B cell (primary cell): ENCODE measurements at regions not wholly inside any gene's neighbourhood (a gene's known extent, or its start where the extent isn't known, plus 50 kb on each side); places are given as distances from the start of the nearest gene placed in this dataset.

ENCODE experiments used
- ATAC-seq: fragments of 200-7000 bp; cut with Tn5 transposase; one replicate; pipeline ENCODE4 v1.10.0; 2021; ENCODE audit warnings: low read depth, mild to moderate bottlenecking, moderate number of reproducible peaks, moderate library complexity
- CTCF ChIA-PET: fragments of 350-600 bp; sonication (Branson Sonifier 250); formaldehyde crosslinking; loops from one replicate; lab custom pipeline; 2021; ENCODE audit warnings: antibody characterized with exemption, inconsistent platforms; lab: Charles Lee
- POLR2A ChIA-PET: fragments of 350-600 bp; sonication (Branson Sonifier 250); formaldehyde crosslinking; loops from one replicate; lab custom pipeline; 2021; ENCODE audit warnings: antibody characterized with exemption; lab: Charles Lee
- DNase-seq: peaks from one replicate; pipeline ENCODE4 v3.0.0; 2013
- H2AFZ ChIP-seq: 2 replicates; pipeline ENCODE4 v1.6.1; 2012; ENCODE audit warnings: mild to moderate bottlenecking, low read depth, low read length; ENCODE audit not compliant: insufficient read depth, poor library complexity, severe bottlenecking
- H3K27ac ChIP-seq, 2 donors: 1 replicate in 1 of 2; 2 replicates in 1 of 2; pipeline ENCODE4 v1.5.1; 2012 to 2013; ENCODE audit warnings: low read length in 2 of 2, mild to moderate bottlenecking in 2 of 2, moderate library complexity in 1 of 2
- H3K27me3 ChIP-seq, 4 experiments: fragments of 200-600 bp in 1 of 4; sonication (generic) in 1 of 4; replicated peaks in 1 of 4; 1 replicate in 2 of 4; 2 replicates in 2 of 4; pipeline versions ENCODE4 v1.6.1 to v1.7.0; 2013 to 2016; ENCODE audit warnings: low read length in 3 of 4, mild to moderate bottlenecking in 2 of 4, mixed read lengths in 1 of 4, moderate library complexity in 1 of 4; ENCODE audit not compliant: insufficient read depth in 4 of 4, control insufficient read depth in 3 of 4; ENCODE audit errors: control extremely low read depth in 1 of 4
- H3K36me3 ChIP-seq, 2 experiments: replicated peaks in 1 of 2; 1 replicate in 1 of 2; 2 replicates in 1 of 2; pipeline versions ENCODE4 v1.6.1 to v1.7.1; 2013; ENCODE audit warnings: low read length in 1 of 2; ENCODE audit not compliant: insufficient read depth in 2 of 2, control insufficient read depth in 1 of 2; ENCODE audit errors: control extremely low read depth in 1 of 2, extremely low read depth in 1 of 2
- H3K4me1 ChIP-seq, 2 donors: fragments of 200-600 bp in 1 of 2; sonication (generic) in 1 of 2; 1 replicate in 1 of 2; 2 replicates in 1 of 2; pipeline versions ENCODE4 v1.5.1 to v1.6.1; 2013 to 2017; ENCODE audit warnings: low read length in 2 of 2; ENCODE audit not compliant: control insufficient read depth in 2 of 2, insufficient read depth in 2 of 2
- H3K4me2 ChIP-seq: replicated peaks from 2 replicates; pipeline ENCODE3; 2012; ENCODE audit warnings: mild to moderate bottlenecking, low read depth, low read length; ENCODE audit not compliant: poor library complexity, severe bottlenecking
- H3K4me3 ChIP-seq, 5 experiments: fragments of 200-600 bp in 1 of 5; sonication (generic) in 1 of 5; 1 replicate in 3 of 5; 2 replicates in 2 of 5; pipeline versions ENCODE4 v1.5.1 to v1.7.0; 2011 to 2016; ENCODE audit warnings: low read length in 4 of 5, mild to moderate bottlenecking in 4 of 5, low read depth in 2 of 5, control low read depth in 1 of 5, moderate library complexity in 1 of 5; ENCODE audit not compliant: insufficient read depth in 1 of 5; ENCODE audit errors: control extremely low read depth in 1 of 5, extremely low read depth in 1 of 5
- H3K79me2 ChIP-seq: fragments of 200-600 bp; sonication (generic); one replicate; pipeline ENCODE4 v1.6.0; 2016; ENCODE audit warnings: low read length; ENCODE audit not compliant: control insufficient read depth, insufficient read depth
- H3K9ac ChIP-seq: fragments of 200-600 bp; sonication (generic); 2 replicates; pipeline ENCODE4 v1.6.1; 2017; ENCODE audit warnings: mild to moderate bottlenecking, low read length, moderate library complexity
- H3K9me3 ChIP-seq, 3 donors: one replicate each; pipeline versions ENCODE4 v1.6.1 to v1.7.1; 2013; ENCODE audit warnings: low read length in 2 of 3; ENCODE audit not compliant: control insufficient read depth in 2 of 3, insufficient read depth in 1 of 3; ENCODE audit errors: control extremely low read depth in 1 of 3
- H4K20me1 ChIP-seq: 2 replicates; pipeline ENCODE4 v1.6.0; 2012; ENCODE audit warnings: mild to moderate bottlenecking, low read length; ENCODE audit not compliant: insufficient read depth, control insufficient read depth, poor library complexity, severe bottlenecking
- H3K27ac Mint-ChIP-seq: one replicate; pipeline ENCODE4 v1.8.0; 2021; ENCODE audit warnings: mixed read lengths
- H3K27me3 Mint-ChIP-seq: one replicate; pipeline ENCODE4 v1.8.0; 2021; ENCODE audit warnings: mixed read lengths
- H3K4me1 Mint-ChIP-seq: one replicate; pipeline ENCODE4 v1.8.0; 2021; ENCODE audit warnings: mixed read lengths
- H3K4me3 Mint-ChIP-seq: one replicate; pipeline ENCODE4 v1.8.0; 2021; ENCODE audit warnings: mixed read lengths
- H3K9me3 Mint-ChIP-seq: one replicate; pipeline ENCODE4 v1.8.0; 2022; ENCODE audit warnings: mixed read lengths; ENCODE audit not compliant: insufficient read depth
- EZH2 ChIP-seq: IDR thresholded peaks from 2 replicates; pipeline ENCODE4 v1.6.1; 2012; ENCODE audit warnings: borderline replicate concordance, low read depth, mild to moderate bottlenecking, moderate library complexity, low read length; ENCODE audit not compliant: insufficient read depth, poor library complexity, severe bottlenecking
- WGBS: methylation state at CpG from one replicate; pipeline ENCODE4 v1.1.5; 2013; ENCODE audit warnings: missing lambda C conversion rate; ENCODE audit not compliant: insufficient coverage; 5-methylcytosine and 5-hydroxymethylcytosine counted together
- intact Hi-C: fragments of 100-400 bp; cut with micrococcal nuclease; formaldehyde crosslinking; loops from one replicate; pipeline ENCODE4 v1.10.0; 2022
- TF ChIP-seq, protein P1 (sequence below): fragments of 200-600 bp; IDR thresholded peaks from one replicate; pipeline ENCODE4 v1.8.0; 2022; ENCODE audit warnings: antibody characterized with exemption, mild to moderate bottlenecking

DNA sequence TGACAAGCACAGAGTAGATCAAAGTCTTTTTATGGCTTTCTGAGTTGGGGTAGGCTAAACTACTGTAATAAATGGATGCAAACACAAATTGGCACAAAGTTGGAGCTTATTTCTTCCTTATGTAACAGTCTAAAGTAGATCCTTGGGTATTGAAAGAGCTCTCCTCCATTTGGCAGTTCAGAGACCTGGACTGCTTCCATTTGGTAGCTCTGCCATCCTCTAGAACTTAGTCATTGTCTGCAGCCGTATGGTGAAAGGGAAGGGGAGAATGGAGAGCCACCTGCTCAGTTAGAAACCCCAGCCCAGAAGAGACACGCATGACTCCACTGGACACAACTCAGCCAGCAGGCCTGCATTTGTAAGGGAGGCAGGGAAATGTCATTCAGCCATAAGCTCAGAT, 345.0 kb downstream of the DMAC1 start:
- Mint-ChIP-seq H3K9me3 (no peaks in the 10 kb centered on the region), H3K4me1 (no peaks in the 10 kb centered on the region), H3K27me3 (no peaks in the 10 kb centered on the region), H3K4me3 (no peak overlapping the region), H3K27ac (no peak overlapping the region)
- Histone ChIP-seq H2AFZ (no peak overlapping the region), H3K4me1 (no peaks in the 10 kb centered on the region), H3K27me3 (no peaks in the 10 kb centered on the region), H3K9ac (no peak overlapping the region), H4K20me1 (no peaks in the 10 kb centered on the region), H3K4me3 (no peak overlapping the region), H3K79me2 (no peaks in the 10 kb centered on the region), H3K36me3 (no peaks in the 10 kb centered on the region), H3K9me3 (peaks cover 0 to 2% (median 0%) of the 10 kb centered on the region in 3 donors), H3K4me2 (no peak overlapping the region), H3K27ac (no peak overlapping the region)
- ChIA-PET POLR2A (no interaction called here), CTCF (no interaction called here)
- no peak for DNase-seq
- no peak for TF ChIP-seq EZH2
- TF ChIP-seq, protein P1, sequence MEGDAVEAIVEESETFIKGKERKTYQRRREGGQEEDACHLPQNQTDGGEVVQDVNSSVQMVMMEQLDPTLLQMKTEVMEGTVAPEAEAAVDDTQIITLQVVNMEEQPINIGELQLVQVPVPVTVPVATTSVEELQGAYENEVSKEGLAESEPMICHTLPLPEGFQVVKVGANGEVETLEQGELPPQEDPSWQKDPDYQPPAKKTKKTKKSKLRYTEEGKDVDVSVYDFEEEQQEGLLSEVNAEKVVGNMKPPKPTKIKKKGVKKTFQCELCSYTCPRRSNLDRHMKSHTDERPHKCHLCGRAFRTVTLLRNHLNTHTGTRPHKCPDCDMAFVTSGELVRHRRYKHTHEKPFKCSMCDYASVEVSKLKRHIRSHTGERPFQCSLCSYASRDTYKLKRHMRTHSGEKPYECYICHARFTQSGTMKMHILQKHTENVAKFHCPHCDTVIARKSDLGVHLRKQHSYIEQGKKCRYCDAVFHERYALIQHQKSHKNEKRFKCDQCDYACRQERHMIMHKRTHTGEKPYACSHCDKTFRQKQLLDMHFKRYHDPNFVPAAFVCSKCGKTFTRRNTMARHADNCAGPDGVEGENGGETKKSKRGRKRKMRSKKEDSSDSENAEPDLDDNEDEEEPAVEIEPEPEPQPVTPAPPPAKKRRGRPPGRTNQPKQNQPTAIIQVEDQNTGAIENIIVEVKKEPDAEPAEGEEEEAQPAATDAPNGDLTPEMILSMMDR, result no peak
- 100% methylated on average over 2 of the region's 2 CpGs for WGBS
- intact Hi-C loops, result no loop called here
- no peak for ATAC-seq

- Histone ChIP-seq H3K4me3 (no peak overlapping the region), H3K79me2 (no peaks in the 10 kb centered on the region), H3K27ac (no peak overlapping the region), H4K20me1 (no peaks in the 10 kb centered on the region), H3K4me2 (no peak overlapping the region), H3K36me3 (no peaks in the 10 kb centered on the region), H2AFZ (no peak overlapping the region), H3K9ac (no peak overlapping the region), H3K4me1 (no peaks in the 10 kb centered on the region), H3K9me3 (peaks cover 0 to 2% (median 0%) of the 10 kb centered on the region in 3 donors), H3K27me3 (no peaks in the 10 kb centered on the region)
- no peak for TF ChIP-seq EZH2
- TF ChIP-seq, protein P1, result no peak
- no peaks in the 10 kb centered on the region for H3K27me3 Mint-ChIP-seq
- no peaks in the 10 kb centered on the region for H3K4me1 Mint-ChIP-seq
- H3K9me3 Mint-ChIP-seq, result no peaks in the 10 kb centered on the region
- ATAC-seq (no peak), DNase-seq (no peak)
- ChIA-PET CTCF (no interaction called here), POLR2A (no interaction called here)
- no peak overlapping the region for H3K27ac Mint-ChIP-seq
- no peak overlapping the region for H3K4me3 Mint-ChIP-seq
- intact Hi-C loops, result no loop called here
- no CpG with 5 or more reads among the region's 1 CpG for WGBS
These were observed 347.2 kb downstream of the DMAC1 start for GRCh38 chr9:7452378-7452777.
